HCT116 (cell line): ENCODE measurements at regions not wholly inside any gene's neighbourhood (a gene's known extent, or its start where the extent isn't known, plus 50 kb on each side); places are given as distances from the start of the nearest gene placed in this dataset.

Experiments
- ATAC-seq: fragments of 200-7000 bp; cut with Tn5 transposase; 2 replicates; pipeline ENCODE4 v1.9.1; 2020; ENCODE audit warnings: mild to moderate bottlenecking, moderate library complexity
- BruUV-seq: library from RNA; stranded (reverse); fragments of 400-500 nt; replicated peaks from 2 replicates; lab custom pipeline; 2021; lab: Mats Ljungman, UMichigan
- CTCF ChIA-PET: fragments of 300-600 bp; sonication (Branson Sonifier 250); formaldehyde crosslinking; loops from one replicate; lab custom pipeline; 2021; ENCODE audit warnings: antibody characterized with exemption; lab: Charles Lee
- POLR2A ChIA-PET: fragments of 300-600, 350-600 bp; sonication (Branson Sonifier 250); formaldehyde crosslinking; loops from one replicate; lab custom pipeline; 2021; ENCODE audit warnings: antibody characterized with exemption; lab: Charles Lee
- RAD21 ChIA-PET, 2 experiments: fragments of 300-600 bp; sonication (Branson Sonifier 250); formaldehyde crosslinking; loops; one replicate each; lab custom pipeline; 2023; ENCODE audit warnings: low total read pairs in 2 of 2; ENCODE audit not compliant: uncharacterized antibody in 2 of 2, unreplicated experiment in 2 of 2, low non-redundant PET in 1 of 2; lab: Charles Lee
- DNase-seq: peaks from one replicate; pipeline ENCODE4 v3.0.0-alpha.2; 2010; ENCODE audit warnings: low read depth, low spot score
- H2AFZ ChIP-seq: fragments of 200-600 bp; shearing (Covaris generic), sonication (generic); 2 replicates; pipeline ENCODE4 v1.6.1; 2017; ENCODE audit warnings: low read depth, mixed run types, mixed read lengths, antibody characterized with exemption, low read length; ENCODE audit not compliant: poor library complexity, severe bottlenecking
- H3K27ac ChIP-seq: 2 replicates; pipeline ENCODE4 v1.5.1; 2012; ENCODE audit warnings: low read depth, low read length
- H3K27me3 ChIP-seq: fragments of 200-600 bp; sonication (generic); 2 replicates; pipeline ENCODE4 v1.6.1; 2016; ENCODE audit warnings: mixed run types, low read length, mixed read lengths; ENCODE audit not compliant: insufficient read depth
- H3K36me3 ChIP-seq, 2 experiments: fragments of 200-500 bp in 1 of 2; fragments of 200-600 bp in 1 of 2; sonication (Bioruptor generic) in 1 of 2; sonication (generic) in 1 of 2; 2 replicates each; pipeline versions ENCODE4 v1.5.1 to v1.6.1; 2014 to 2016; ENCODE audit warnings: low read length in 2 of 2, inconsistent platforms in 1 of 2, mixed read lengths in 1 of 2, mixed run types in 1 of 2; ENCODE audit not compliant: insufficient read depth in 2 of 2, control insufficient read depth in 1 of 2
- H3K4me1 ChIP-seq, 2 experiments: fragments of 200-600 bp in 1 of 2; sonication (generic) in 1 of 2; 2 replicates each; pipeline versions ENCODE4 v1.5.1 to v1.6.1; 2012 to 2017; ENCODE audit warnings: low read length in 2 of 2, inconsistent platforms in 1 of 2, mild to moderate bottlenecking in 1 of 2, mixed read lengths in 1 of 2, mixed run types in 1 of 2, moderate library complexity in 1 of 2; ENCODE audit not compliant: insufficient read depth in 2 of 2, control insufficient read depth in 1 of 2
- H3K4me2 ChIP-seq: fragments of 200-600 bp; sonication (generic); 2 replicates; pipeline ENCODE4 v1.6.1; 2017; ENCODE audit warnings: mixed run types, low read length, mixed read lengths
- H3K4me3 ChIP-seq, 2 experiments: fragments of 200-600 bp in 1 of 2; sonication (generic) in 1 of 2; replicated peaks in 1 of 2; 2 replicates each; pipeline ENCODE4 v1.5.1; 2011 to 2016; ENCODE audit warnings: low read length in 2 of 2, control low read depth in 1 of 2, low read depth in 1 of 2, mild to moderate bottlenecking in 1 of 2, mixed read lengths in 1 of 2, mixed run types in 1 of 2
- H3K79me2 ChIP-seq: fragments of 200-600 bp; sonication (generic); 2 replicates; pipeline ENCODE4 v1.6.1; 2017; ENCODE audit warnings: mild to moderate bottlenecking, mixed run types, low read length, moderate library complexity, mixed read lengths; ENCODE audit not compliant: insufficient read depth
- H3K9ac ChIP-seq: fragments of 200-600 bp; sonication (generic); 2 replicates; pipeline ENCODE4 v1.6.1; 2016; ENCODE audit warnings: low read length, mixed read lengths
- H3K9me2 ChIP-seq: fragments of 200-600 bp; sonication (generic), shearing (Covaris generic); 2 replicates; pipeline ENCODE4 v1.6.1; 2017; ENCODE audit warnings: mixed run types, mild to moderate bottlenecking, moderate library complexity; ENCODE audit not compliant: insufficient read depth
- H3K9me3 ChIP-seq, 2 experiments: fragments of 200-500 bp in 1 of 2; fragments of 200-600 bp in 1 of 2; sonication (Bioruptor generic) in 1 of 2; sonication (generic) in 1 of 2; 2 replicates each; pipeline ENCODE4 v1.6.1; 2014 to 2017; ENCODE audit warnings: low read length in 2 of 2, mixed read lengths in 2 of 2, inconsistent platforms in 1 of 2, low read depth in 1 of 2, mild to moderate bottlenecking in 1 of 2, mixed run types in 1 of 2, moderate library complexity in 1 of 2; ENCODE audit not compliant: control insufficient read depth in 1 of 2, insufficient read depth in 1 of 2
- H4K20me1 ChIP-seq: fragments of 200-600 bp; sonication (generic), shearing (Covaris generic); 2 replicates; pipeline ENCODE4 v1.6.1; 2017; ENCODE audit warnings: mixed run types, mild to moderate bottlenecking, moderate library complexity; ENCODE audit not compliant: insufficient read depth
- CBX3 ChIP-seq: IDR thresholded peaks from 2 replicates; pipeline ENCODE4 v1.6.1; 2012; ENCODE audit warnings: low read depth
- EGR1 ChIP-seq: IDR thresholded peaks from 2 replicates; pipeline ENCODE4 v1.6.1; 2012; ENCODE audit warnings: low read depth
- ELF1 ChIP-seq: IDR thresholded peaks from 2 replicates; pipeline ENCODE4 v1.6.1; 2012; ENCODE audit warnings: low read depth, borderline replicate concordance
- EZH2 ChIP-seq: fragments of 200-600 bp; sonication (generic); IDR thresholded peaks from 2 replicates; pipeline ENCODE4 v1.6.1; 2017; ENCODE audit warnings: antibody characterized with exemption, mixed run types
- EZH2phosphoT487 ChIP-seq: fragments of 200-600 bp; IDR thresholded peaks from 2 replicates; pipeline ENCODE4 v1.6.1; 2018; ENCODE audit warnings: antibody characterized with exemption, borderline replicate concordance
- FOSL1 ChIP-seq: IDR thresholded peaks from 2 replicates; pipeline ENCODE4 v1.6.1; 2012; ENCODE audit warnings: low read depth
- JUND ChIP-seq: IDR thresholded peaks from 2 replicates; pipeline ENCODE4 v1.6.1; 2012
- POLR2AphosphoS5 ChIP-seq: IDR thresholded peaks from 2 replicates; pipeline ENCODE4 v1.6.1; 2011; ENCODE audit warnings: mild to moderate bottlenecking, low read depth, low read length, moderate library complexity
- RAD21 ChIP-seq: IDR thresholded peaks from 2 replicates; pipeline ENCODE4 v1.6.1; 2012; ENCODE audit warnings: low read depth, mild to moderate bottlenecking
- SIN3A ChIP-seq: IDR thresholded peaks from 2 replicates; pipeline ENCODE4 v1.6.1; 2012; ENCODE audit warnings: low read depth
- SP1 ChIP-seq: IDR thresholded peaks from 2 replicates; pipeline ENCODE4 v1.6.1; 2012; ENCODE audit warnings: low read depth
- SRF ChIP-seq: IDR thresholded peaks from 2 replicates; pipeline ENCODE4 v1.6.1; 2012; ENCODE audit warnings: low read depth
- TCF7L2 ChIP-seq: IDR thresholded peaks from 2 replicates; pipeline ENCODE4 v1.7.0; 2011; ENCODE audit warnings: borderline replicate concordance, inconsistent platforms; ENCODE audit not compliant: insufficient read depth, insufficient read length; ENCODE audit errors: extremely low read depth
- YY1 ChIP-seq: IDR thresholded peaks from 2 replicates; pipeline ENCODE4 v1.6.1; 2011; ENCODE audit warnings: low read length, low read depth, moderate library complexity, mild to moderate bottlenecking; ENCODE audit not compliant: insufficient replicate concordance; ENCODE audit errors: extremely low read depth
- ZFX ChIP-seq: fragments of 450-650 bp; IDR thresholded peaks from 2 replicates; pipeline ENCODE4 v1.6.1; 2017
- ZNF274 ChIP-seq: fragments of 200-500 bp; sonication (Bioruptor generic); IDR thresholded peaks from 2 replicates; pipeline ENCODE4 v1.6.1; 2014; ENCODE audit warnings: mild to moderate bottlenecking, low read depth, low read length, inconsistent platforms
- intact Hi-C: fragments of 100-400 bp; cut with micrococcal nuclease; formaldehyde crosslinking; loops from 2 replicates; pipeline ENCODE4 v1.10.0; 2022
- TF ChIP-seq, protein P1 (sequence below), 3 experiments: fragments of 200-600 bp in 1 of 3; sonication (generic) in 1 of 3; IDR thresholded peaks in 2 of 3; conservative IDR thresholded peaks in 1 of 3; 2 replicates each; pipeline ENCODE4 v1.5.1; 2012 to 2017; ENCODE audit warnings: low read depth in 2 of 3, low read length in 2 of 3, antibody characterized with exemption in 1 of 3, borderline replicate concordance in 1 of 3, control low read depth in 1 of 3, mild to moderate bottlenecking in 1 of 3, mixed read lengths in 1 of 3, mixed run types in 1 of 3, moderate library complexity in 1 of 3; ENCODE audit not compliant: insufficient read depth in 1 of 3
- TF ChIP-seq, protein P2 (sequence below): IDR thresholded peaks from 2 replicates; pipeline ENCODE4 v1.6.1; 2012; ENCODE audit warnings: low read depth
- TF ChIP-seq, protein P3 (sequence below): IDR thresholded peaks from 2 replicates; pipeline ENCODE4 v1.6.1; 2012
- TF ChIP-seq, protein P4 (sequence below): IDR thresholded peaks from 2 replicates; pipeline ENCODE4 v1.6.1; 2011; ENCODE audit warnings: mild to moderate bottlenecking, low read length, moderate library complexity; ENCODE audit not compliant: insufficient replicate concordance; ENCODE audit errors: extremely low read depth

DNA sequence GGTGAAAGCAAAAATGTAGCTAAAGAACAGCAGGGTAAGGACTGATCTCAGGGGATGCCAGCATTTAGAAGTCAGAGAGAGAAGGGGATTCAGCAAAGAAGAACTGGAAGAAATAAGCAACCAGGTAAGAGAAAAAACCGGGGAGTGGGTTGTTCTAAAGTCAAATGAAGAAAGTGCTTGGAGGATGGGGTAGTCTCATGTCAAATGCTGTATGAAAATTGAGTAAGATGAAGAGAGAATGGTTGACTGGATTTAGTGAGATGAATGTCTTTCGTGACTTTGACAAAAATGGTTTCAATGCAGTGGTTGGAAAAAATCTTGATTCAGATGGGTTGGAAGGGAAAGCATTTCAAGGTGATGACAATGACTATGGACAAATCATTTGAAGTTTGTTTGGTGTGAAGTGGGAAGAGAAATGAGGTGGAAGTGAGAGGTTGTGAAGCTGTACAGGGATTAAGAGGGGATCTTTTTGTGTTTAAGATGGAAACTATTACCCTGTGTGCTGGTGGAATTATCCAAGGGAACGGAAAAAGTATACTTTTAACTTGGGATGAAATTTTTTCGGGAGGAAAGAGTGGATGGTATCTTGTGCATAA lies 484.0 kb downstream of the ETS1 start (continued):
- TF ChIP-seq EZH2phosphoT487, result no peak

DNA sequence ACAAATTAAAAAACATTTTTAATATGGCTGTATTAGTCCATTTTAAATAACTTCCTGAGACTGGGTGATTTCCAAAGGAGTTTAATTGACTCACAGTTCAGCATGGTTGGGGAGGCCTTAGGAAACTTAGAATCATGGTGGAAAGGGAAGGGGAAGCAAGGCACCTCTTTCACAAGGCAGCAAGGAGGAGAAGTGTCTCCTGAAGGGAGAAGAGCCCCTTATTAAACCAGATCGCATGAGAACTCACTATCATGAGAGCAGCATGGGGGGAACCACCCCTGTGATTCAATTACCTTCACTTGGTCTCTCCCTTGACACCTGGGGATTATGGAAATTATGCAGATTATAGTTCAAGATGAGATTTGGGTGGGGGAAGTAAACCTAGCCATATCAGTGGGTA lies 488.6 kb downstream of the ETS1 start:
- no peaks in the 10 kb centered on the region for H3K27me3 ChIP-seq
- H2AFZ ChIP-seq, result no peak overlapping the region
- no peak overlapping the region for H3K4me3 ChIP-seq
- no TSS peak for BruUV-seq
- no peak for TF ChIP-seq YY1
- TF ChIP-seq FOSL1, result no peak
- TF ChIP-seq, protein P1, sequence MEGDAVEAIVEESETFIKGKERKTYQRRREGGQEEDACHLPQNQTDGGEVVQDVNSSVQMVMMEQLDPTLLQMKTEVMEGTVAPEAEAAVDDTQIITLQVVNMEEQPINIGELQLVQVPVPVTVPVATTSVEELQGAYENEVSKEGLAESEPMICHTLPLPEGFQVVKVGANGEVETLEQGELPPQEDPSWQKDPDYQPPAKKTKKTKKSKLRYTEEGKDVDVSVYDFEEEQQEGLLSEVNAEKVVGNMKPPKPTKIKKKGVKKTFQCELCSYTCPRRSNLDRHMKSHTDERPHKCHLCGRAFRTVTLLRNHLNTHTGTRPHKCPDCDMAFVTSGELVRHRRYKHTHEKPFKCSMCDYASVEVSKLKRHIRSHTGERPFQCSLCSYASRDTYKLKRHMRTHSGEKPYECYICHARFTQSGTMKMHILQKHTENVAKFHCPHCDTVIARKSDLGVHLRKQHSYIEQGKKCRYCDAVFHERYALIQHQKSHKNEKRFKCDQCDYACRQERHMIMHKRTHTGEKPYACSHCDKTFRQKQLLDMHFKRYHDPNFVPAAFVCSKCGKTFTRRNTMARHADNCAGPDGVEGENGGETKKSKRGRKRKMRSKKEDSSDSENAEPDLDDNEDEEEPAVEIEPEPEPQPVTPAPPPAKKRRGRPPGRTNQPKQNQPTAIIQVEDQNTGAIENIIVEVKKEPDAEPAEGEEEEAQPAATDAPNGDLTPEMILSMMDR (IDR thresholded peaks at IDR 0.05 in 2 of 3, conservative IDR thresholded peaks at IDR 0.05 in 1 of 3; ENCODE audit: borderline replicate concordance in 1 of 3, insufficient read depth in 1 of 3, low read depth in 2 of 3, low read length in 2 of 3), result no peak
- no peak for TF ChIP-seq ZNF274
- TF ChIP-seq, protein P2, sequence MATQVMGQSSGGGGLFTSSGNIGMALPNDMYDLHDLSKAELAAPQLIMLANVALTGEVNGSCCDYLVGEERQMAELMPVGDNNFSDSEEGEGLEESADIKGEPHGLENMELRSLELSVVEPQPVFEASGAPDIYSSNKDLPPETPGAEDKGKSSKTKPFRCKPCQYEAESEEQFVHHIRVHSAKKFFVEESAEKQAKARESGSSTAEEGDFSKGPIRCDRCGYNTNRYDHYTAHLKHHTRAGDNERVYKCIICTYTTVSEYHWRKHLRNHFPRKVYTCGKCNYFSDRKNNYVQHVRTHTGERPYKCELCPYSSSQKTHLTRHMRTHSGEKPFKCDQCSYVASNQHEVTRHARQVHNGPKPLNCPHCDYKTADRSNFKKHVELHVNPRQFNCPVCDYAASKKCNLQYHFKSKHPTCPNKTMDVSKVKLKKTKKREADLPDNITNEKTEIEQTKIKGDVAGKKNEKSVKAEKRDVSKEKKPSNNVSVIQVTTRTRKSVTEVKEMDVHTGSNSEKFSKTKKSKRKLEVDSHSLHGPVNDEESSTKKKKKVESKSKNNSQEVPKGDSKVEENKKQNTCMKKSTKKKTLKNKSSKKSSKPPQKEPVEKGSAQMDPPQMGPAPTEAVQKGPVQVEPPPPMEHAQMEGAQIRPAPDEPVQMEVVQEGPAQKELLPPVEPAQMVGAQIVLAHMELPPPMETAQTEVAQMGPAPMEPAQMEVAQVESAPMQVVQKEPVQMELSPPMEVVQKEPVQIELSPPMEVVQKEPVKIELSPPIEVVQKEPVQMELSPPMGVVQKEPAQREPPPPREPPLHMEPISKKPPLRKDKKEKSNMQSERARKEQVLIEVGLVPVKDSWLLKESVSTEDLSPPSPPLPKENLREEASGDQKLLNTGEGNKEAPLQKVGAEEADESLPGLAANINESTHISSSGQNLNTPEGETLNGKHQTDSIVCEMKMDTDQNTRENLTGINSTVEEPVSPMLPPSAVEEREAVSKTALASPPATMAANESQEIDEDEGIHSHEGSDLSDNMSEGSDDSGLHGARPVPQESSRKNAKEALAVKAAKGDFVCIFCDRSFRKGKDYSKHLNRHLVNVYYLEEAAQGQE, result no peak
- no peak for TF ChIP-seq JUND
- no peak for TF ChIP-seq EZH2
- no peak for TF ChIP-seq ELF1
- no peak for TF ChIP-seq SRF
- TF ChIP-seq EGR1, result no peak
- no peak for TF ChIP-seq SIN3A
- TF ChIP-seq ZFX, result no peak
- TF ChIP-seq RAD21, result no peak
- TF ChIP-seq, protein P3, sequence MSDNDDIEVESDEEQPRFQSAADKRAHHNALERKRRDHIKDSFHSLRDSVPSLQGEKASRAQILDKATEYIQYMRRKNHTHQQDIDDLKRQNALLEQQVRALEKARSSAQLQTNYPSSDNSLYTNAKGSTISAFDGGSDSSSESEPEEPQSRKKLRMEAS, result no peak
- TF ChIP-seq TCF7L2, result no peak
- no peak for TF ChIP-seq SP1
- TF ChIP-seq, protein P4, sequence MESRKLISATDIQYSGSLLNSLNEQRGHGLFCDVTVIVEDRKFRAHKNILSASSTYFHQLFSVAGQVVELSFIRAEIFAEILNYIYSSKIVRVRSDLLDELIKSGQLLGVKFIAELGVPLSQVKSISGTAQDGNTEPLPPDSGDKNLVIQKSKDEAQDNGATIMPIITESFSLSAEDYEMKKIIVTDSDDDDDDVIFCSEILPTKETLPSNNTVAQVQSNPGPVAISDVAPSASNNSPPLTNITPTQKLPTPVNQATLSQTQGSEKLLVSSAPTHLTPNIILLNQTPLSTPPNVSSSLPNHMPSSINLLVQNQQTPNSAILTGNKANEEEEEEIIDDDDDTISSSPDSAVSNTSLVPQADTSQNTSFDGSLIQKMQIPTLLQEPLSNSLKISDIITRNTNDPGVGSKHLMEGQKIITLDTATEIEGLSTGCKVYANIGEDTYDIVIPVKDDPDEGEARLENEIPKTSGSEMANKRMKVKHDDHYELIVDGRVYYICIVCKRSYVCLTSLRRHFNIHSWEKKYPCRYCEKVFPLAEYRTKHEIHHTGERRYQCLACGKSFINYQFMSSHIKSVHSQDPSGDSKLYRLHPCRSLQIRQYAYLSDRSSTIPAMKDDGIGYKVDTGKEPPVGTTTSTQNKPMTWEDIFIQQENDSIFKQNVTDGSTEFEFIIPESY, result no peak
- TF ChIP-seq POLR2AphosphoS5, result no peak
- TF ChIP-seq CBX3, result no peak
- ATAC-seq (no peak), DNase-seq (no peak)
- no peaks in the 10 kb centered on the region for H3K9me3 ChIP-seq
- no peaks in the 10 kb centered on the region for H3K79me2 ChIP-seq
- H3K9me2 ChIP-seq, result no peaks in the 10 kb centered on the region
- H3K9ac ChIP-seq, result no peak overlapping the region
- CTCF ChIA-PET, result no interaction called here
- no peaks in the 10 kb centered on the region for H4K20me1 ChIP-seq
- RAD21 ChIA-PET, result no interaction called here
- intact Hi-C loops, result no loop called here
- H3K4me1 ChIP-seq, result peaks cover 0 to 5% of the 10 kb centered on the region in 2 experiments; a peak in 1 of 4 replicates
- no peak overlapping the region for H3K27ac ChIP-seq
- H3K4me2 ChIP-seq, result no peak overlapping the region
- H3K36me3 ChIP-seq, result no peaks in the 10 kb centered on the region
- POLR2A ChIA-PET, result no interaction called here
